DND-41 (cell line): ENCODE measurements at regions not wholly inside any gene's neighbourhood (a gene's known extent, or its start where the extent isn't known, plus 50 kb on each side); places are given as distances from the start of the nearest gene placed in this dataset.

Experiments used
- ATAC-seq: fragments of 200-7000 bp; cut with Tn5 transposase; 3 replicates; pipeline ENCODE4 v1.9.1; 2021; ENCODE audit warnings: low read depth; ENCODE audit not compliant: insufficient read depth
- DNase-seq: peaks from one replicate; pipeline ENCODE4 v3.0.0-alpha.2; 2020
- H2AFZ ChIP-seq: 2 replicates; pipeline ENCODE4 v1.6.0; 2012; ENCODE audit warnings: low read depth, low read length
- H3K27ac ChIP-seq: 2 replicates; pipeline ENCODE4 v1.5.1; 2012; ENCODE audit warnings: low read length, inconsistent platforms
- H3K27me3 ChIP-seq: fragments of 200-600 bp; sonication (generic); 2 replicates; pipeline ENCODE4 v1.6.0; 2012; ENCODE audit warnings: low read length, mild to moderate bottlenecking, inconsistent platforms; ENCODE audit not compliant: insufficient read depth, poor library complexity
- H3K36me3 ChIP-seq: 2 replicates; pipeline ENCODE4 v1.5.1; 2012; ENCODE audit warnings: low read length, inconsistent platforms; ENCODE audit not compliant: insufficient read depth
- H3K4me1 ChIP-seq: 2 replicates; pipeline ENCODE4 v1.5.1; 2012; ENCODE audit warnings: mild to moderate bottlenecking, low read length; ENCODE audit not compliant: insufficient read depth
- H3K4me2 ChIP-seq: 2 replicates; pipeline ENCODE4 v1.6.0; 2012; ENCODE audit warnings: mild to moderate bottlenecking, moderate library complexity, low read length, inconsistent platforms; ENCODE audit not compliant: insufficient read depth
- H3K4me3 ChIP-seq, 2 experiments: fragments of 200-600 bp in 1 of 2; shearing (Covaris generic) in 1 of 2; 2 replicates each; pipeline ENCODE4 v1.5.1; 2012 to 2016; ENCODE audit warnings: inconsistent platforms in 2 of 2, low read length in 2 of 2, mild to moderate bottlenecking in 2 of 2, low read depth in 1 of 2, moderate library complexity in 1 of 2
- H3K79me2 ChIP-seq: 2 replicates; pipeline ENCODE4 v1.6.0; 2012; ENCODE audit warnings: low read length, inconsistent platforms; ENCODE audit not compliant: insufficient read depth
- H3K9ac ChIP-seq: 2 replicates; pipeline ENCODE4 v1.6.0; 2012; ENCODE audit warnings: low read depth, mild to moderate bottlenecking, inconsistent platforms, low read length, moderate library complexity
- H3K9me3 ChIP-seq: 2 replicates; pipeline ENCODE4 v1.5.1; 2012; ENCODE audit warnings: low read length, moderate library complexity, mild to moderate bottlenecking, inconsistent platforms; ENCODE audit not compliant: insufficient read depth, severe bottlenecking
- H4K20me1 ChIP-seq: 2 replicates; pipeline ENCODE4 v1.6.0; 2012; ENCODE audit warnings: low read length; ENCODE audit not compliant: insufficient read depth
- CTCF ChIP-seq: IDR thresholded peaks from 2 replicates; pipeline ENCODE4 v1.5.1; 2012; ENCODE audit warnings: borderline replicate concordance, low read length, moderate library complexity, mild to moderate bottlenecking; ENCODE audit not compliant: poor library complexity, severe bottlenecking; ENCODE audit errors: extremely low read depth
- EZH2 ChIP-seq: IDR thresholded peaks from 3 replicates; pipeline ENCODE4 v1.6.1; 2012; ENCODE audit warnings: borderline replicate concordance, low read depth, mild to moderate bottlenecking, moderate library complexity, low read length, inconsistent platforms; ENCODE audit not compliant: severe bottlenecking

- H3K27ac ChIP-seq, result no peak overlapping the region
- H4K20me1 ChIP-seq, result no peaks in the 10 kb centered on the region
- ATAC-seq (no peak), DNase-seq (no peak)
- no peak overlapping the region for H3K9ac ChIP-seq
- H3K79me2 ChIP-seq, result no peaks in the 10 kb centered on the region
- H2AFZ ChIP-seq, result no peak overlapping the region
- H3K4me3 ChIP-seq, result no peak overlapping the region
- no peaks in the 10 kb centered on the region for H3K36me3 ChIP-seq
- no peak overlapping the region for H3K4me2 ChIP-seq
- TF ChIP-seq CTCF (no peak), EZH2 (no peak)
- no peaks in the 10 kb centered on the region for H3K27me3 ChIP-seq
- no peaks in the 10 kb centered on the region for H3K9me3 ChIP-seq
- H3K4me1 ChIP-seq, result no peaks in the 10 kb centered on the region
Observed at GRCh38 chr6:91796603-91797002, 1209.7 kb upstream of the MAP3K7 start.

- H3K27me3 ChIP-seq, result no peaks in the 10 kb centered on the region
- H3K9ac ChIP-seq, result no peak overlapping the region
- no peaks in the 10 kb centered on the region for H3K9me3 ChIP-seq
- no peak for DNase-seq
- H3K36me3 ChIP-seq, result no peaks in the 10 kb centered on the region
- no peak overlapping the region for H3K4me2 ChIP-seq
- no peaks in the 10 kb centered on the region for H4K20me1 ChIP-seq
- H3K4me3 ChIP-seq, result no peak overlapping the region
- TF ChIP-seq CTCF (no peak), EZH2 (no peak)
- no peak for ATAC-seq
- H2AFZ ChIP-seq, result no peak overlapping the region
- H3K27ac ChIP-seq, result no peak overlapping the region
- H3K79me2 ChIP-seq, result no peaks in the 10 kb centered on the region
- no peaks in the 10 kb centered on the region for H3K4me1 ChIP-seq
Observed at GRCh38 chr6:91788501-91788900, 1201.6 kb upstream of the MAP3K7 start.

- no peak overlapping the region for H3K4me3 ChIP-seq
- TF ChIP-seq CTCF (no peak), EZH2 (no peak)
- no peak overlapping the region for H3K27ac ChIP-seq
- H3K9me3 ChIP-seq, result no peaks in the 10 kb centered on the region
- no peak overlapping the region for H3K9ac ChIP-seq
- no peaks in the 10 kb centered on the region for H3K79me2 ChIP-seq
- no peaks in the 10 kb centered on the region for H3K36me3 ChIP-seq
- H2AFZ ChIP-seq, result no peak overlapping the region
- H3K4me1 ChIP-seq, result no peaks in the 10 kb centered on the region
- no peak for DNase-seq
- H3K4me2 ChIP-seq, result no peak overlapping the region
- no peaks in the 10 kb centered on the region for H3K27me3 ChIP-seq
- ATAC-seq, result no peak
- H4K20me1 ChIP-seq, result no peaks in the 10 kb centered on the region
Observed at GRCh38 chr6:91786474-91787184, 1199.8 kb upstream of the MAP3K7 start.
